Right lobe of liver (tissue), 6 donors: ENCODE measurements at regions not wholly inside any gene's neighbourhood (a gene's known extent, or its start where the extent isn't known, plus 50 kb on each side); places are given as distances from the start of the nearest gene placed in this dataset.
"Not testable (repeated sequence)": the region's sequence is repeated elsewhere in the genome, so short reads cannot be mapped to it uniquely, and the experiment has no call there.

ENCODE experiments used
- ATAC-seq, 4 donors: fragments of 200-7000 bp; cut with Tn5 transposase; one replicate each; pipeline ENCODE4 v1.9.1; 2020; ENCODE audit warnings: mild to moderate bottlenecking in 4 of 4, moderate library complexity in 4 of 4
- DNase-seq, 3 donors: peaks; one replicate each; pipeline ENCODE4 v3.0.0-alpha.2; 2020
- H3K27ac ChIP-seq, 3 donors: fragments of 200-600 bp; one replicate each; pipeline ENCODE4 v1.8.0; 2022
- H3K27me3 ChIP-seq, 2 donors: fragments of 200-600 bp; one replicate each; pipeline ENCODE4 v1.8.0; 2022
- H3K36me3 ChIP-seq, 4 donors: fragments of 200-600 bp; sonication (generic) in 1 of 4; one replicate each; pipeline versions ENCODE4 v1.5.1 to v1.8.0; 2017 to 2022; ENCODE audit warnings: control low read depth in 1 of 4
- H3K4me1 ChIP-seq, 4 donors: fragments of 200-600 bp; sonication (generic) in 1 of 4; one replicate each; pipeline versions ENCODE4 v1.5.1 to v1.8.0; 2017 to 2022; ENCODE audit warnings: control low read depth in 1 of 4
- H3K4me3 ChIP-seq, 3 donors: fragments of 200-600 bp; one replicate each; pipeline ENCODE4 v1.8.0; 2022
- H3K9me3 ChIP-seq, 4 donors: fragments of 200-600 bp; sonication (generic) in 1 of 4; one replicate each; pipeline versions ENCODE4 v1.5.1 to v1.8.0; 2017 to 2022; ENCODE audit warnings: control low read depth in 1 of 4
- POLR2A ChIP-seq: fragments of 450-650 bp; IDR thresholded peaks from one replicate; pipeline ENCODE4 v1.6.1; 2017; ENCODE audit warnings: antibody characterized with exemption, mild to moderate bottlenecking
- WGBS: methylation state at CpG from one replicate; pipeline ENCODE4 v1.1.6; 2018; ENCODE audit warnings: low coverage, low lambda C conversion rate; ENCODE audit not compliant: insufficient coverage; ENCODE audit errors: missing lambda C conversion rate; 5-methylcytosine and 5-hydroxymethylcytosine counted together
- intact Hi-C, 2 donors: fragments of 100-400 bp; cut with DNase I; formaldehyde crosslinking; loops; one replicate each; pipeline versions ENCODE4 v1.11.2 to v1.14.1; 2022
- TF ChIP-seq, protein P1 (sequence below), 4 donors: fragments of 200-600 bp in 3 of 4; fragments of 450-650 bp in 1 of 4; IDR thresholded peaks; one replicate each; pipeline versions ENCODE4 v1.5.1 to v1.8.0; 2016 to 2022; ENCODE audit warnings: antibody characterized with exemption in 4 of 4, mild to moderate bottlenecking in 2 of 4
- donor health status: DM: no; HTN: yes; CAD: no.
- donor health status: DM: no; HTN: no; CAD: no.
- donor health status: DM: no; HTN: no; CAD: no.
- donor health status: DM: no; HTN: yes; CAD: no.
- donor health status: DM: no; HTN: yes; CAD: no.

GRCh38 chr3:130828948-130829947 lies 64.6 kb upstream of the ATP2C1 start:
- ATAC-seq, result no peak
- TF ChIP-seq, protein P1, sequence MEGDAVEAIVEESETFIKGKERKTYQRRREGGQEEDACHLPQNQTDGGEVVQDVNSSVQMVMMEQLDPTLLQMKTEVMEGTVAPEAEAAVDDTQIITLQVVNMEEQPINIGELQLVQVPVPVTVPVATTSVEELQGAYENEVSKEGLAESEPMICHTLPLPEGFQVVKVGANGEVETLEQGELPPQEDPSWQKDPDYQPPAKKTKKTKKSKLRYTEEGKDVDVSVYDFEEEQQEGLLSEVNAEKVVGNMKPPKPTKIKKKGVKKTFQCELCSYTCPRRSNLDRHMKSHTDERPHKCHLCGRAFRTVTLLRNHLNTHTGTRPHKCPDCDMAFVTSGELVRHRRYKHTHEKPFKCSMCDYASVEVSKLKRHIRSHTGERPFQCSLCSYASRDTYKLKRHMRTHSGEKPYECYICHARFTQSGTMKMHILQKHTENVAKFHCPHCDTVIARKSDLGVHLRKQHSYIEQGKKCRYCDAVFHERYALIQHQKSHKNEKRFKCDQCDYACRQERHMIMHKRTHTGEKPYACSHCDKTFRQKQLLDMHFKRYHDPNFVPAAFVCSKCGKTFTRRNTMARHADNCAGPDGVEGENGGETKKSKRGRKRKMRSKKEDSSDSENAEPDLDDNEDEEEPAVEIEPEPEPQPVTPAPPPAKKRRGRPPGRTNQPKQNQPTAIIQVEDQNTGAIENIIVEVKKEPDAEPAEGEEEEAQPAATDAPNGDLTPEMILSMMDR (IDR thresholded peaks at IDR 0.05), result no peak
- TF ChIP-seq POLR2A, result no peak
- WGBS, result 70% methylated on average over 10 of the region's 10 CpGs
- Histone ChIP-seq H3K27ac (no peak overlapping the region), H3K36me3 (no peaks in the 10 kb centered on the region), H3K4me1 (no peaks in the 10 kb centered on the region), H3K27me3 (no peaks in the 10 kb centered on the region), H3K9me3 (no peaks in the 10 kb centered on the region), H3K4me3 (no peak overlapping the region)
- intact Hi-C loops, result no loop called here
- no peak for DNase-seq

- DNase-seq (no peak), ATAC-seq (no peak)
- TF ChIP-seq, protein P1 (IDR thresholded peaks at IDR 0.05), result no peak
- TF ChIP-seq POLR2A, result no peak
- Histone ChIP-seq H3K9me3 (no peaks in the 10 kb centered on the region), H3K27ac (no peak overlapping the region), H3K4me3 (no peak overlapping the region), H3K4me1 (no peaks in the 10 kb centered on the region), H3K27me3 (no peaks in the 10 kb centered on the region), H3K36me3 (no peaks in the 10 kb centered on the region)
- intact Hi-C loops, result no loop called here
- 52% methylated on average over 10 of the region's 10 CpGs for WGBS
Measured at GRCh38 chr3:130831719-130832400, 62.0 kb upstream of the ATP2C1 start.

DNA sequence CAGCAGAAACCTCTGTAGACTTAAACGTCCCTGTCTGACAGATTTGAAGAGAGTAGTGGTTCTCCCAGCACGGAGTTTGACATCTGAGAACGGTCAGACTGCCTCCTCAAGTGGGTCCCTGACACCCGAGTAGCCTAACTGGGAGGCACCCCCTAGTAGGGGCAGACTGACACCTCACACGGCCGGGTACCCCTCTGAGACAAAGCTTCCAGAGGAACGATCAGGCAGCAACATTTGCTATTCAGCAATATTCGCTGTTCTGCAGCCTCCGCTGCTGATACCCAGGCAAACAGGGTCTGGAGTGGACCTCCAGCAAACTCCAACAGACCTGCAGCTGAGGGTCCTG lies 61.5 kb upstream of the ATP2C1 start:
- ATAC-seq, H3K27ac ChIP-seq, intact Hi-C loops, H3K27me3 ChIP-seq, DNase-seq, H3K4me1 ChIP-seq, H3K9me3 ChIP-seq, H3K4me3 ChIP-seq, H3K36me3 ChIP-seq: not testable (repeated sequence)
- WGBS, result 0% methylated on average over 1 of the region's 9 CpGs

DNA sequence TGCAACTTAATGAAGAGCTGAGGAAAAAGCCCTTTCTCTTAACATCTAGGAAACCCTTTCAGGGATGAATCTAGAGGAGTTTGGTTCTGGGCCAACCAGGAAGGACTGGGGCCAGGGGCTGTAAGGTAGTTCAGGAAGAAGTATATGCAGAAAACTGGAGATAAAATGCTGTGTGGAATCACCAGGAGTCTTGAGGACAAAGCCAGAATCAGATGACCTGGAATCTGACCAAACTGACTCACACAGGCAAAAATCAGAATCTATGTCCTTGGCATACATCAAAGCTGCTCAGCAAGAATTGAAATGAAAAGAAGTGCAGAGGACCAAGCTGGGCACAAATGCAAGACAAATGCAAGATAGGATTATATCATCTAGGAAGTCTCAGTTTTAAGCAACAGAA lies 59.4 kb upstream of the ATP2C1 start:
- Histone ChIP-seq H3K36me3 (no peaks in the 10 kb centered on the region), H3K27me3 (no peaks in the 10 kb centered on the region), H3K4me3 (no peak overlapping the region), H3K9me3 (no peaks in the 10 kb centered on the region), H3K27ac (no peak overlapping the region), H3K4me1 (no peaks in the 10 kb centered on the region)
- intact Hi-C loops, result no loop called here
- no peak for TF ChIP-seq POLR2A
- TF ChIP-seq, protein P1 (IDR thresholded peaks at IDR 0.05), result no peak
- DNase-seq, result no peak
- ATAC-seq, result no peak

DNA sequence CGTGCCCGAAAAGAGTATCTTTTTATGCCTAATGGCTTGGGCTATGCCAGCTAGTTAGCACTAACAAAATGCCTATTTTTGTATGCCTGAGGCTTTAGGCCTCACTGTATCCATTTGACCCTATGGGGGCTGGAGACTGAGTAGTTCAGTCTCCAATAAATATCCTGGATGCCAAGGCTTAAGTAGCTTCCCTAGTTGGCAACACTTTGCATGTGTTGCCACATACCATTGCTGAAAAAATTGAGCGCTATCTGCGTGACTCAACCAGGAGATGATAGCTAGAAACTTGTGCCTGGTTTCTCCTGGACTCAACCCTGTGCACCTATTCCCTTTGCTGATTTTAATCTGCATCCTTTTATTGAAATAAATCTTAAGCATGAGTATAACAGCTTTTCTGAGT lies 58.4 kb upstream of the ATP2C1 start:
- WGBS, result 88% methylated on average over 2 of the region's 4 CpGs
- no peaks in the 10 kb centered on the region for H3K36me3 ChIP-seq
- ATAC-seq, result no peak
- no peak overlapping the region for H3K4me3 ChIP-seq
- H3K27ac ChIP-seq, result no peak overlapping the region
- H3K9me3 ChIP-seq, result no peaks in the 10 kb centered on the region
- no peaks in the 10 kb centered on the region for H3K27me3 ChIP-seq
- intact Hi-C loops, result no loop called here
- DNase-seq, result no peak
- H3K4me1 ChIP-seq, result no peaks in the 10 kb centered on the region
- TF ChIP-seq, protein P1 (IDR thresholded peaks at IDR 0.05), result no peak
- TF ChIP-seq POLR2A, result no peak
